Fibroblast of skin of back (primary cell): ENCODE measurements at regions not wholly inside any gene's neighbourhood (a gene's known extent, or its start where the extent isn't known, plus 50 kb on each side); places are given as distances from the start of the nearest gene placed in this dataset.
A peak's percentile ranks its signal among the peaks of the same experiment; 100 is the strongest.

Experiments
- DNase-seq: peaks from one replicate; pipeline ENCODE4 v3.0.0-alpha.2; 2013

DNA sequence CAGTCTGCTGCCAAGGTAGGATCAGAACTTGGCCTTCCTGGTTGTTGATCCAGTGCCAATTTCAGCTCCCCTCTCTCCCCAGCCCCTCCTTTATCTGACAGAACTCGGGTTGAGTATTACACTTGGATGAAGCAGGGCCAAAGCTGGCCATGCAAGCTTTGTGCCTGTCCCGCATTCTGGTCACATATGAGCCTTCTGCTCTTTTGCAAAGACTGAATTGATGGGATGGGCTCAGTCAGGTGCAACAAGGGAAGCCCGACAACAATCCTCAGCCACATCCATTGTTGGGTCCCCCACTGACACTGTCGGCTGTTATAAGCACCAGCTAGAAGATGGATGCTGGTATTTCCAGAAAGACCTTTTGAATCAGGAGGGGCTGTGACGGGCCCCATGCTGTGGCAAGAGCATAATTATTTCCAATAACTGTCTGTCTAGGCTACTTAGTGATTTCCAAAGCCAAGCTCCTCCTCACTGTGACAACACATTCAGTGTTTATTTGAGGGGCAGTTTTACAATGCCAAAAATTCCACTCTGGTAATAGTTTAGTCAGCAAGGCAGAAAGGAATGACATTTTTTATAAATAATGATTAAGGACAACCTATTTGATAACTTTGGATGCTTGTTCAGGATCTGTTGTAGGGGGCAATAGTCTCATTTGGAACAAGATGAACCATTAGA lies 146.8 kb upstream of the FRMD4B start:
- no peak for DNase-seq

GRCh38 chr3:69531576-69532546 lies 146.0 kb upstream of the FRMD4B start:
- DNase-seq = no peak

DNA sequence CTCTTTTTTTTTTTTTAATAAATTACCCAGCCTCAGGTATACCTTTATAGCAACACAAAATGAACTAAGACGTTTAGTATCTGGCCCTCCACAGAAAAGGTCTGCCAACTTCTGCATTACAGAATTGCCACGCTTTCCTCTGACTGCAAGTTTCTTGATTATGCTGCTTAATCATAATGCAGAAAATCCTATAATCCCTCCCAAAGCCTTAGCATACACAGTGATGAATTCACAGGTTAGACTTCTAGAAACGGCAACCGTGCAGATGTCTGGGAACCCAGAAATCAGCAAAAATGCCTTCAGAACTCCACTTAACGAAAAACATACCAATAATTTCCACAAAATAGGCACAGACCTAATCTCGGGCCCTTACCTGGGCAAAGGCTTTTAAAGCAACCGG lies 144.7 kb upstream of the FRMD4B start:
- DNase-seq = no peak

DNA sequence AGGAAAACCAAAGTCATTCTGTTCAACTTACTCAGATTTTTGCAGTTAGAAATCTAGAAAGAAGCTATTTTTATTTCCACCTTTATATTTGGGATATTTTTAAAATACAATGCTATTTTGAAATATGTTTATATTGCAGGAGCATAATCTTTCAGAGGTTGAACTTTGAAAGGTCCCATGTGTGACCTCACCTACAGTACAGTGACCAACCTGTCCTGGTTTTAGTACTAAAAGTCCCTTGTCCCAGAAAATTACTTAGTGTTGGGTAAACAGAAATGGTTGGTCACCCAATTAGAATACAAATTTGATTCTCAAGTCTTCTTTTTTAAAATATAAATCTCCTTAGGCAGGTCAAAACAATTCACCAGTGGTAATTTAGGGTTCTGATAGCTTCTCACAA lies 141.6 kb upstream of the FRMD4B start:
- no peak for DNase-seq

GRCh38 chr3:69524816-69525215 lies 138.9 kb upstream of the FRMD4B start:
- no peak for DNase-seq

DNA sequence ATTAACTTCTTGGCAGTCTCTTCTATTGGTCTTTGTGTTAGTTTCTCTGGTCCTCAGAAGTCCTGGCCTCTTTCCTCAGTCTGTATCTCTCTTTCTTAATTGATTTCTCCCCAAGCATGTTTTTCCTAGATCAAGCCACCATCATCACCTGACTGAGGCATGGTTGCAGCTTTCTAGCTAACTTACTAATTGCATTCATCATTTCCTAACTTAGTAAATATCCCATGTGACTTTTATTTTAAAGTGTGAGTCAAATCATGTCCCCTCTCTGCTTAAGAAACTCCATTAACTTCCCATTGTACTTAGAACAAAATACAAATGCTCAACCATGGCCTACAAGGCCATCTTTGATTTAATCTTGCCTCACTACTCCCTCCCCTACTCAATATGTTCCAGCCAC lies 135.4 kb upstream of the FRMD4B start:
- DNase-seq = no peak

DNA sequence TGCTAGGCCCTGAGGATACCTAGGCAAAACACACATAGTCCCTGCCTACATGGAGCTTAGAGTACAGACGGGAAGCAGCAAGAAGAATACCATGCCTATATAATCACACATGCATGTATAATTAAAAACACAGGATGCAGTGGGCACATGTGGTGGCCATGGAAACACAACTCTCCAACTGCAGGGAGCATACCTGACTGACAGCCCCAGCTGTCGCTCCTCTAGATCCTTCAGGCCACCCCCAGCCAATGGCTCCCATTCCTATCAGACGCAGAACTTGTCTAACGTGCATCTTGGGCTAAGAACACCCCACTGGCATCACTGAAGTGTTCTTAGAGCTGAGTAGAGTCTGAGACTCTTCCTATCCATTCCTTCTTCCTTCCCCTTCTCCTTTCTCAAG lies 125.5 kb upstream of the FRMD4B start:
- no peak for DNase-seq

DNA sequence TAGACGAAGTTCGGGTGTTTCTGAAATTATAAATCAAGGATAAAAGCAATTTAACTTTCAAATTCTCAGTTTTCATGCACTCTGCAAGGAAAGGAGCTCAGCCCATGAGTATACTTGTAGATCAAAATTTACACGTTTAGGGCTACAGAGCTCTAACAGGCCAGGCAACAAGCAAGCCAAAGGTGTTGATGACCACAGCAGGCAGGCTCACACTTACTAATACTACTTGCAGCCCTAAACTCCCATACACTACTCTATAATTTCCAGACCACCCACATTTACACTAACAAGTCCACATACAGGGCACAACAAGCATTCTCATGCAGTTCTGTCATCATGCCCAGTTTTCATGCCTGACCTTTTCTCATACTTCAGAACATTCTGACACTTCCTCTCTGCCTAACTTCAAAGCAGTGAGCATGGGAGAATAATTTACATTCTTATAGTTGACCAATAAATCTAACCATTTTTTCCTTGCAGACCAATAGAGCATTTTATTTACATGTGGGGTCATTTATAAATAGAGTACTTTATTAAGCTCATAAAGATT lies 124.7 kb upstream of the FRMD4B start:
- DNase-seq = no peak

- DNase-seq = no peak
Measured at GRCh38 chr3:69509288-69509687, 123.4 kb upstream of the FRMD4B start.

DNA sequence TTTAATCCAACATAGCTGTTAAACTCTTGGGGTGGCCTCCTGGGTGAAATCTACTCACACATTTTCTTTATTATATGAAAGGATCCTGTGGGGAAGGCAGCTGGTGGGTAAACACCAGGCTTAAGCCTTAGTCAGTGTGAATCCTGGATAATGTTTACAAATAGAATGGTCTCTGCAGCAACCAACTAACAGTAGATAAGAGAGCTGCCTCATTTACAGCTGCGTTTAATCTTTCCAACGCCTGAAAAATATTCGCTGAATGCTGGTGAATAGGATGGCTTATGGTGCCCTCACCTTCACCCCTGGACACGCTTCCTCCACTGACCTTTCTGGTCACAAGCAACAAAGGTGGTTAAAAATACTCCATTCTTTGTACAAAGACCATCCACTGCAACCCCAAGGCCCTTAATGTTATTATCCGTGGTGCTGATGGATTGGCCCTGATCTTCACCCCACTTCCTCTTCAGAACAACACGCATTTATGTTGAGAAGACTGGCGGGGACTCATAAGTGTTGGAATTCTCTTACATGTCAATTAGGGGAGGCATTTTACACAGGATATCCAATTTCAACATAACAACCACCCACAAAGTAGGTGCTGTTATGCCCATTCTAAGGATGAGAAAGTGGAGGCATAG lies 120.0 kb upstream of the FRMD4B start:
- peak; percentile 3 for DNase-seq

DNA sequence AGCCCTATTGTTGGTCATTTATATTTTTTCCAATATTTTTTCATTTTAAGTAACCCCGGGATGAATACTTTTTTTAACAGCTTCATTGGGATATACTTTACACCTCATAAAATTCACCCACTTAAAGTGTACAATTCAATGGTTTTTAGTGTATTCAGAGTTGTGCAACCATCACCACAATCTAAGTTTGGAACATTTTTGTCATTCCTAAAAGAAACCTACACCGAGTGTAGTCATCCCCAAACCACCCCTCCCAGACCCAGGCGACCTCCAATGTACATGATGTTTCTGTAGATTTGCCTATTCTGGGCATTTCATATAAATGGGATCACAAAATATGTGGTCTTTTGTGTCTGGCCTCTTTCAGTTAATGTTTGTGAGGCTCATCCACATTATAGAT lies 118.3 kb upstream of the FRMD4B start:
- DNase-seq = peak; percentile 38

GRCh38 chr3:69500604-69501003 lies 114.7 kb upstream of the FRMD4B start:
- no peak for DNase-seq

DNA sequence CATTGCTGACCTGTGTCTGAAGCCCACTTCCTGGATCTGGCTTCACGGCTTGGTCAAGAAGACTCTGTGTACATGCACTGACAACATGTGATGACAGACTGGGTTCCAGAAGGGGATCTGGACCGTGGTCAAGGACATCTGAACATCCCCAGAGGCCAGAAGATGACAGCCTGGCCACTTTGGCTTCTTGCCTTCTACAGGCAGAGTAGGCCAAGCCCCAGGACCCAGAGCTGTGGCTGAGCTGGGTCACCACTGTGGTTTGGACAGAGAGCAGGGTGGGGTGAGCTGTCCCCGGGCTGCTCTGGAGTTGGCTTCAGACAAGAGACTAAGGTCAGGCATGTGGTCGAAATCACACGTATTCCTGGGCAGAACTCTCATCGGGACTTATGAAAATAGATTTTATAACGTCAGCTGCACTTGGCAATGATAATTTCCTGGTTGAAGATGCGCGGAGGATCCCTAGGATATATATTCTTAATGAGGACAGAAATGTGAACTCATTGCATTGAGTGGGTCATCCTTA lies 114.1 kb upstream of the FRMD4B start:
- no peak for DNase-seq

GRCh38 chr3:69499422-69499821 lies 113.5 kb upstream of the FRMD4B start:
- DNase-seq = no peak

DNA sequence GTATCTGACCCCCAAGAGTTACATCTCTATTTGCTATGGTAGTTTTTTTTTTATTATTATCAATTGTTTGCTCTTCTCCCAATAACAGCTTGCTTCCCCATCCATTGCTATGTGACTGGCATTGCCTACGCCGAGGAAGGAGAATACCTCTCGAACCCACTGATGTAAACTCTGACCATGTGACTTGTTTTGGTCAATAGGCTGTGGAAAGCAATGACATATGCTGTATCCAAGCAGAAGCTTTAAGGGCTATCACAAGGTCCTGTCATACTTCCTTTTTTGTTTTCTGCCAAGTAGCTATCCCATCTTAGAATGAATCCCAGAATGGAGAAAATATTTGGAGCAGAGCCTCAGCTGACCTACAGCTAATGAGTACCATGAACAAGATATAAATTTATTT lies 111.0 kb upstream of the FRMD4B start:
- no peak for DNase-seq

DNA sequence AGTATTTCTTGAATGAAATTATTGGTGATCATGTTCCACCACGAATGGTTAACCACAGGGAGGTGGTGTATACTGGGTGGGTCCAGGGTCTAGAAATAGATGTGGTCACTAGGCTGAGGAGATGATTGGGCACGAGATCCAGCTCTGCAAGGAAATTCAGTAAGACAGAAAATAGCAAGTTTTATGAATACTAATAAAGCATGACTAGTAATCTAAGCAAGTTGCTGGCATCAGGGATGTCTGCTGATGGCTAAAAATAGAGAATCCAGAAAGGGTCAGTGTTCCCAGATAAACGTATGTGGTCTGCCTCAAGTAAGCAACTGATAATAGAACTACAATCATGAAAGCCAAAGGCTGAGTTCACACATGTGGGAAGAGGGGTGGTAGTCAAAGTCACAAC lies 108.3 kb upstream of the FRMD4B start:
- DNase-seq = no peak

DNA sequence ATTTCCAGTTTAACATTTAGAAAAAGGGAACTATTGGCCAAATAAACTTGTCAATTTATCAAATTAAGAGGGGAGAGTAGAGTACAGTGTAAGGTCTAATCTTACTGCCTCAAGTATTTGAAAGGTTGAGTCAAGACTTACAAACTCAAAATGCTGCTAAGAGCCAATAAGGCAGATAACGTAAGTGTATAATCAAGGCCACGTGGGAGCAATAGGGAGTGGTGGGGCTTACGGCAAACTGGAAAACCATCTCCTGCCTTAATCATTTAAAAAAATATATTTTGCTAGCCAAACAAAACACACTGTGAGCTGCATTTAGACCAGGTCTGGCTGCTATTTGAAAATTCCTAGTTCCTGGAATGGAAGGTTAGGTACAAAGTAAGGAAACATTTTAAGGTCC lies 107.3 kb upstream of the FRMD4B start:
- DNase-seq = no peak

DNA sequence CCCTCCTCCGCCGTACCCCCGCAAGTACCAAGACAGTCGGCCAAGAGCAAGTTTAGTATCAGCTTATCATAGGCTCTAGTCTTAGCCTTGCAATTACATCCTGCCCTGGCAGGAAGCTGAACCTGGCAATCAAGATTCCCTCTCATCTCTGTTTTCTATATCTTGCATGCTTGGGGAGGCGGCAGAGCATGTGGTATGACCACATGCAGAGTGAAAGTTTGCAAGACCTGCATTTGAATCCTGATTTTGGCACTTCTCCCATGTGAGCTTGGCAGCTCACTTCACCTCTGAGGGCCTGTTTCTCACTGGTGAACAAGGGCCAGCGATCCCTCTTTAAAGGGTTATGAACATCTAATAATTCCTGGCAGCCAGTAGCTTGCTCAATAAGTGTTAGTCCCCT lies 106.1 kb upstream of the FRMD4B start:
- DNase-seq = no peak

- no peak for DNase-seq
Measured at GRCh38 chr3:69490971-69491370, 105.1 kb upstream of the FRMD4B start.

DNA sequence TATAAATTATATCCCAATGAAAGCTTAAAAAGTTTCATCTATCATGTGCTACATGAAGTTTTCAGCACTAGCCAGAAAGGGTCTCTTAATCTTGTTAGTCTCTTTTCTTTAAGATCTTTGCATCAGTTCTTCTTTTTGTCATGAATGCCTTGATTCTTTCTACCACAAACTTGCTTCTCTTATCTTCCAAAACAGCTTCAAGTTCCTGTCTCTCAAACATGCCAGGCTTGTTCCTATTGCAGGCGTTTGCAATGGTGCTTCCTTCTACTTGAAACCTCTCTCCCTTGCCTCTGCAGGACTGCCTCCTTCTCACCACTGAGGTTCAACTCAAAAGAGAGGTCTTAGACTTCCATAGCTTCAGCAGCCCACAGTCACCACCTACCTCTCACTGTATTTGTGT lies 104.3 kb upstream of the FRMD4B start:
- no peak for DNase-seq

GRCh38 chr3:69488026-69488425 lies 102.1 kb upstream of the FRMD4B start:
- no peak for DNase-seq

DNA sequence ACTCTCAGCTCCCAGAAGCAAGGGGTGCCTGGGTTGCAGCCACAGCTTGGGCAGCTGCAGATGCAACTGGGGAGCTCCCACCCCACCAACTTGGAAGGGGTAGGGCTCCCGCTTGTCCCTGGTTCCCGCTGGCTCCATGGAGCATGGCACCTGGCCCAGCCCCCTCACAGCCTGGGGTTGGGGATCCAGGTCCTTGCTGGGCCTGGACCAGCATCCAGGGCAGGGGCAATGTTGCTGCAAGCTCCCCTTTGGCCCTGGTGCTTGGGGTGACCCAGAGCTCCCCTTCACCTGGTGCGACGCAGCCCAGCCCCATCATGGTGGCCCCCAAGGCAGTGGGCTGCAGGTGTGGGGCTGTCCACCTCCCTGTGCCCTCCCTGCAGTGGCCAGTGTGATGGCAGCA lies 99.6 kb upstream of the FRMD4B start:
- DNase-seq = no peak
